ENCODE measurements at regions not wholly inside any gene's neighbourhood (a gene's known extent, or its start where the extent isn't known, plus 50 kb on each side); places are given as distances from the start of the nearest gene placed in this dataset.
A peak's percentile ranks its signal among the peaks of the same experiment; 100 is the strongest.

DNA sequence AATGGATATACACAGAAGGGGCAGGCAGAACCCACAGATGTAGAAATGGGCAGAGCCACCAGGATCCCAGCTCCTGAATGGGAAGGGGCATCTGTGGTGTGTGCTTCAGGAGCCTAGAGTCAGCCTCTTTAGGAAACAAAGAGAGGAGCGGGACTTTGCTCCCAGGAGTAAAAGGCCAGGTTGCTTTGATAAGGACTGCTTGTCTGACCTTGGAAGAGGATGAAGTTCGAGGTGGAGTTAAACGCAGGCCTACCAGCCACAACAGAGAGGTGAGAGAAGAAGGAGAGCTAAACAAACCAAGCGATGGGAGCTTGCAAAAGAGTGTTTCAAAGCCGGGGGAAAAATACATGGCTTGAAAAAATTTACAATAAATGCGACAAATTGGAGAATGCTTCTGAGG, 49.9 kb upstream of the TMPRSS2 start:
- Histone ChIP-seq H3K36me3 (replicated peaks in 1 of 2; ENCODE audit: insufficient read depth in 1 of 2, low read depth in 2 of 2) (no peaks in the 10 kb centered on the region), H3K27me3 (no peaks in the 10 kb centered on the region), H3K27ac (no peak overlapping the region), H3K4me3 (no peak overlapping the region), H3K4me1 (peaks cover 20% of the 10 kb centered on the region), H3K9me3 (no peaks in the 10 kb centered on the region)
- DNase-seq: peak; percentile 23 to 59 (median 32)
- intact Hi-C loops (cut with DNase I): no loop called here
- 28 to 30% methylated on average over 6 of the region's 6 CpGs for WGBS, 2 donors
- TF ChIP-seq, protein P1, sequence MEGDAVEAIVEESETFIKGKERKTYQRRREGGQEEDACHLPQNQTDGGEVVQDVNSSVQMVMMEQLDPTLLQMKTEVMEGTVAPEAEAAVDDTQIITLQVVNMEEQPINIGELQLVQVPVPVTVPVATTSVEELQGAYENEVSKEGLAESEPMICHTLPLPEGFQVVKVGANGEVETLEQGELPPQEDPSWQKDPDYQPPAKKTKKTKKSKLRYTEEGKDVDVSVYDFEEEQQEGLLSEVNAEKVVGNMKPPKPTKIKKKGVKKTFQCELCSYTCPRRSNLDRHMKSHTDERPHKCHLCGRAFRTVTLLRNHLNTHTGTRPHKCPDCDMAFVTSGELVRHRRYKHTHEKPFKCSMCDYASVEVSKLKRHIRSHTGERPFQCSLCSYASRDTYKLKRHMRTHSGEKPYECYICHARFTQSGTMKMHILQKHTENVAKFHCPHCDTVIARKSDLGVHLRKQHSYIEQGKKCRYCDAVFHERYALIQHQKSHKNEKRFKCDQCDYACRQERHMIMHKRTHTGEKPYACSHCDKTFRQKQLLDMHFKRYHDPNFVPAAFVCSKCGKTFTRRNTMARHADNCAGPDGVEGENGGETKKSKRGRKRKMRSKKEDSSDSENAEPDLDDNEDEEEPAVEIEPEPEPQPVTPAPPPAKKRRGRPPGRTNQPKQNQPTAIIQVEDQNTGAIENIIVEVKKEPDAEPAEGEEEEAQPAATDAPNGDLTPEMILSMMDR (IDR thresholded peaks at IDR 0.05): no peak
- no peak for TF ChIP-seq POLR2A (IDR thresholded peaks at IDR 0.05)
- peak; percentile 78 for ATAC-seq
